ENCODE measurements at regions not wholly inside any gene's neighbourhood (a gene's known extent, or its start where the extent isn't known, plus 50 kb on each side); places are given as distances from the start of the nearest gene placed in this dataset.

- TF ChIP-seq CTCF (IDR thresholded peaks at IDR 0.05; ENCODE audit: low read depth, low read length, missing input control) (no peak), ATF3 (IDR thresholded peaks at IDR 0.05) (no peak), JUND (IDR thresholded peaks at IDR 0.05) (no peak), TAF1 (conservative IDR thresholded peaks at IDR 0.05) (no peak), EGR1 (IDR thresholded peaks at IDR 0.05; ENCODE audit: low read depth in 2 of 2) (no peak)
Observed at GRCh38 chr2:128416806-128417205, 98.1 kb upstream of the HS6ST1 start.

All from liver (tissue), 3 donors.